Panc1 (cell line): ENCODE measurements at regions not wholly inside any gene's neighbourhood (a gene's known extent, or its start where the extent isn't known, plus 50 kb on each side); places are given as distances from the start of the nearest gene placed in this dataset.

Experiments used
- POLR2AphosphoS5 ChIP-seq: IDR thresholded peaks from 2 replicates; pipeline ENCODE4 v1.6.1; 2012; ENCODE audit warnings: mild to moderate bottlenecking, low read depth, low read length, moderate library complexity
- SIN3A ChIP-seq: IDR thresholded peaks from 2 replicates; pipeline ENCODE4 v1.6.1; 2012; ENCODE audit warnings: low read depth, mild to moderate bottlenecking, low read length, moderate library complexity, borderline replicate concordance; ENCODE audit not compliant: insufficient read depth
- TF ChIP-seq, protein P1 (sequence below): fragments of 450-650 bp; IDR thresholded peaks from 2 replicates; pipeline ENCODE4 v1.5.1; 2017; ENCODE audit warnings: mild to moderate bottlenecking
- TF ChIP-seq, protein P2 (sequence below), 2 experiments: IDR thresholded peaks; 2 replicates each; pipeline ENCODE4 v1.6.1; 2011 to 2012; ENCODE audit warnings: low read depth in 2 of 2, control low read depth in 1 of 2, low read length in 1 of 2, mild to moderate bottlenecking in 1 of 2, moderate library complexity in 1 of 2; ENCODE audit not compliant: insufficient read depth in 1 of 2

DNA sequence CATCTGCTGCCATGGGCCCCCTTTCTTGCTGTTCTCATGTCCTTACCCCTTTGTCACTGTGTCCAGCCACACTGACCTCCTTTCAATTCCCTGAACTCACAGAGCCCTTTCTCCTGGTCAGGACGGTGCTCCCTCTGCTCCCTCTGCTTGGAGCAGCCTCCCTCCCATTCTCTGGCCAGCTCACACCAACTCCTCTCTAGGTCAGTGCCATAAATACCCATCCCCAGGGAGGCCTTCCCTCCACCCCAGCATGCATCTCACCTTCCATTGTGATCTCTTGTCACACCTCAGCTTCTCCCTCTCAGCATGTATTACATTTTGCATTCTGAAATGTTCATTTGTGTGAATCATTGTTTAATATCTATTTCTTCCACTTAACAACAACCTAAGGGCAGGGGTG is 50.9 kb upstream of the PRNP start:
- TF ChIP-seq, protein P1, sequence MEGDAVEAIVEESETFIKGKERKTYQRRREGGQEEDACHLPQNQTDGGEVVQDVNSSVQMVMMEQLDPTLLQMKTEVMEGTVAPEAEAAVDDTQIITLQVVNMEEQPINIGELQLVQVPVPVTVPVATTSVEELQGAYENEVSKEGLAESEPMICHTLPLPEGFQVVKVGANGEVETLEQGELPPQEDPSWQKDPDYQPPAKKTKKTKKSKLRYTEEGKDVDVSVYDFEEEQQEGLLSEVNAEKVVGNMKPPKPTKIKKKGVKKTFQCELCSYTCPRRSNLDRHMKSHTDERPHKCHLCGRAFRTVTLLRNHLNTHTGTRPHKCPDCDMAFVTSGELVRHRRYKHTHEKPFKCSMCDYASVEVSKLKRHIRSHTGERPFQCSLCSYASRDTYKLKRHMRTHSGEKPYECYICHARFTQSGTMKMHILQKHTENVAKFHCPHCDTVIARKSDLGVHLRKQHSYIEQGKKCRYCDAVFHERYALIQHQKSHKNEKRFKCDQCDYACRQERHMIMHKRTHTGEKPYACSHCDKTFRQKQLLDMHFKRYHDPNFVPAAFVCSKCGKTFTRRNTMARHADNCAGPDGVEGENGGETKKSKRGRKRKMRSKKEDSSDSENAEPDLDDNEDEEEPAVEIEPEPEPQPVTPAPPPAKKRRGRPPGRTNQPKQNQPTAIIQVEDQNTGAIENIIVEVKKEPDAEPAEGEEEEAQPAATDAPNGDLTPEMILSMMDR: no peak
- TF ChIP-seq SIN3A (no peak), POLR2AphosphoS5 (no peak)
- TF ChIP-seq, protein P2, sequence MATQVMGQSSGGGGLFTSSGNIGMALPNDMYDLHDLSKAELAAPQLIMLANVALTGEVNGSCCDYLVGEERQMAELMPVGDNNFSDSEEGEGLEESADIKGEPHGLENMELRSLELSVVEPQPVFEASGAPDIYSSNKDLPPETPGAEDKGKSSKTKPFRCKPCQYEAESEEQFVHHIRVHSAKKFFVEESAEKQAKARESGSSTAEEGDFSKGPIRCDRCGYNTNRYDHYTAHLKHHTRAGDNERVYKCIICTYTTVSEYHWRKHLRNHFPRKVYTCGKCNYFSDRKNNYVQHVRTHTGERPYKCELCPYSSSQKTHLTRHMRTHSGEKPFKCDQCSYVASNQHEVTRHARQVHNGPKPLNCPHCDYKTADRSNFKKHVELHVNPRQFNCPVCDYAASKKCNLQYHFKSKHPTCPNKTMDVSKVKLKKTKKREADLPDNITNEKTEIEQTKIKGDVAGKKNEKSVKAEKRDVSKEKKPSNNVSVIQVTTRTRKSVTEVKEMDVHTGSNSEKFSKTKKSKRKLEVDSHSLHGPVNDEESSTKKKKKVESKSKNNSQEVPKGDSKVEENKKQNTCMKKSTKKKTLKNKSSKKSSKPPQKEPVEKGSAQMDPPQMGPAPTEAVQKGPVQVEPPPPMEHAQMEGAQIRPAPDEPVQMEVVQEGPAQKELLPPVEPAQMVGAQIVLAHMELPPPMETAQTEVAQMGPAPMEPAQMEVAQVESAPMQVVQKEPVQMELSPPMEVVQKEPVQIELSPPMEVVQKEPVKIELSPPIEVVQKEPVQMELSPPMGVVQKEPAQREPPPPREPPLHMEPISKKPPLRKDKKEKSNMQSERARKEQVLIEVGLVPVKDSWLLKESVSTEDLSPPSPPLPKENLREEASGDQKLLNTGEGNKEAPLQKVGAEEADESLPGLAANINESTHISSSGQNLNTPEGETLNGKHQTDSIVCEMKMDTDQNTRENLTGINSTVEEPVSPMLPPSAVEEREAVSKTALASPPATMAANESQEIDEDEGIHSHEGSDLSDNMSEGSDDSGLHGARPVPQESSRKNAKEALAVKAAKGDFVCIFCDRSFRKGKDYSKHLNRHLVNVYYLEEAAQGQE (IDR thresholded peaks at IDR 0.05; ENCODE audit: insufficient read depth in 1 of 2, low read depth in 2 of 2, low read length in 1 of 2): no peak
